Endothelial cell of umbilical vein (primary cell): ENCODE measurements at regions not wholly inside any gene's neighbourhood (a gene's known extent, or its start where the extent isn't known, plus 50 kb on each side); places are given as distances from the start of the nearest gene placed in this dataset.

Source experiments
- BruUV-seq: library from RNA; stranded (reverse); fragments of 400-500 nt; replicated peaks from 2 replicates; lab custom pipeline; 2021; lab: Mats Ljungman, UMichigan
- CTCF ChIA-PET: fragments of 300-600, 350-600 bp; sonication (Branson Sonifier 250); formaldehyde crosslinking; loops from one replicate; lab custom pipeline; 2021; ENCODE audit warnings: antibody characterized with exemption, inconsistent platforms; lab: Charles Lee
- POLR2A ChIA-PET: fragments of 300-600, 350-600 bp; sonication (Branson Sonifier 250); formaldehyde crosslinking; loops from one replicate; lab custom pipeline; 2021; ENCODE audit warnings: antibody characterized with exemption, inconsistent platforms; lab: Charles Lee
- DNase-seq: peaks from one replicate; pipeline ENCODE4 v3.0.0-alpha.2; 2011; ENCODE audit warnings: low read depth, low spot score
- FAIRE-seq: peaks from 2 replicates; lab custom pipeline; 2011; peaks lifted over from hg19 to GRCh38; lab: Jason Lieb, UNC
- H2AFZ ChIP-seq: 2 replicates; pipeline ENCODE4 v1.6.0; 2012; ENCODE audit warnings: low read depth, low read length, control low read depth, inconsistent platforms
- H3K27ac ChIP-seq: 2 replicates; pipeline ENCODE4 v1.5.1; 2011; ENCODE audit warnings: low read depth, mild to moderate bottlenecking, control low read depth, low read length, moderate library complexity; ENCODE audit not compliant: insufficient read depth
- H3K27me3 ChIP-seq, 2 experiments: 2 replicates each; pipeline versions ENCODE4 v1.6.0 to v1.6.1; 2011; ENCODE audit warnings: low read length in 2 of 2, mixed read lengths in 1 of 2; ENCODE audit not compliant: control insufficient read depth in 2 of 2, insufficient read depth in 2 of 2
- H3K36me3 ChIP-seq, 2 experiments: 2 replicates in 1 of 2; 3 replicates in 1 of 2; pipeline ENCODE4 v1.5.1; 2011; ENCODE audit warnings: low read length in 2 of 2, mild to moderate bottlenecking in 1 of 2, moderate library complexity in 1 of 2; ENCODE audit not compliant: control insufficient read depth in 2 of 2, insufficient read depth in 2 of 2; ENCODE audit errors: extremely low read depth in 1 of 2
- H3K4me1 ChIP-seq: 3 replicates; pipeline ENCODE4 v1.5.1; 2011; ENCODE audit warnings: mild to moderate bottlenecking, low read length; ENCODE audit not compliant: control insufficient read depth, insufficient read depth; ENCODE audit errors: extremely low read depth
- H3K4me2 ChIP-seq: 2 replicates; pipeline ENCODE4 v1.6.1; 2011; ENCODE audit warnings: low read length, control low read depth, mixed read lengths; ENCODE audit not compliant: insufficient read depth
- H3K4me3 ChIP-seq, 3 experiments: fragments of 200-600 bp in 1 of 3; sonication (generic), shearing (Covaris generic) in 1 of 3; replicated peaks in 1 of 3; 2 replicates each; pipeline ENCODE4 v1.5.1; 2011 to 2016; ENCODE audit warnings: control low read depth in 3 of 3, low read length in 3 of 3, mild to moderate bottlenecking in 2 of 3, inconsistent platforms in 1 of 3, low read depth in 1 of 3, moderate library complexity in 1 of 3; ENCODE audit not compliant: insufficient read depth in 1 of 3
- H3K79me2 ChIP-seq: 2 replicates; pipeline ENCODE4 v1.6.0; 2012; ENCODE audit warnings: low read length, inconsistent platforms; ENCODE audit not compliant: control insufficient read depth, insufficient read depth
- H3K9ac ChIP-seq: replicated peaks from 2 replicates; pipeline ENCODE3; 2011; ENCODE audit warnings: low read length, control low read depth; ENCODE audit not compliant: insufficient read depth; ENCODE audit errors: extremely low read depth
- H3K9me1 ChIP-seq: replicated peaks from 3 replicates; pipeline ENCODE4 v1.6.0; 2011; ENCODE audit warnings: mild to moderate bottlenecking, low read length; ENCODE audit not compliant: control insufficient read depth, insufficient read depth; ENCODE audit errors: extremely low read depth
- H3K9me3 ChIP-seq: replicated peaks from 2 replicates; pipeline ENCODE4 v1.5.1; 2012; ENCODE audit warnings: low read length, inconsistent platforms; ENCODE audit not compliant: control insufficient read depth, insufficient read depth
- H4K20me1 ChIP-seq: replicated peaks from 2 replicates; pipeline ENCODE3; 2011; ENCODE audit warnings: mild to moderate bottlenecking, low read length; ENCODE audit not compliant: control insufficient read depth, insufficient read depth; ENCODE audit errors: extremely low read depth
- EZH2 ChIP-seq: IDR thresholded peaks from 2 replicates; pipeline ENCODE4 v1.6.1; 2012; ENCODE audit warnings: borderline replicate concordance, low read depth, mild to moderate bottlenecking, moderate library complexity, low read length, inconsistent platforms; ENCODE audit not compliant: severe bottlenecking
- FOS ChIP-seq: IDR thresholded peaks from 2 replicates; pipeline ENCODE4 v1.6.1; 2011; ENCODE audit warnings: mild to moderate bottlenecking, low read length, moderate library complexity, borderline replicate concordance; ENCODE audit not compliant: insufficient read depth
- GATA2 ChIP-seq: IDR thresholded peaks from 2 replicates; pipeline ENCODE4 v1.7.0; 2011; ENCODE audit warnings: low read depth, mild to moderate bottlenecking, moderate library complexity, mixed read lengths, low read length; ENCODE audit not compliant: insufficient read length, insufficient read depth
- JUN ChIP-seq: IDR thresholded peaks from 2 replicates; pipeline ENCODE4 v1.6.1; 2011; ENCODE audit warnings: borderline replicate concordance, low read depth; ENCODE audit not compliant: insufficient read length, insufficient read depth
- MYC ChIP-seq: IDR thresholded peaks from one replicate; pipeline ENCODE4 v1.6.1; 2011; ENCODE audit warnings: mild to moderate bottlenecking, low read depth, low read length
- POLR2A ChIP-seq: IDR thresholded peaks from 2 replicates; pipeline ENCODE4 v1.6.1; 2012; ENCODE audit warnings: low read depth, mild to moderate bottlenecking, control low read depth, low read length
- POLR2AphosphoS5 ChIP-seq: IDR thresholded peaks from 2 replicates; pipeline ENCODE4 v1.6.1; 2012; ENCODE audit warnings: low read depth, mild to moderate bottlenecking, control low read depth, low read length, moderate library complexity; ENCODE audit not compliant: insufficient read depth
- dilution Hi-C: fragments of 300-500 bp; cut with MboI; formaldehyde crosslinking; loops from one replicate; pipeline ENCODE4 v1.15.0; 2019; ENCODE audit warnings: low sequenced_read_pairs; ENCODE audit not compliant: extremely low pct_ligation_motif_present
- intact Hi-C: fragments of 100-400 bp; cut with micrococcal nuclease; formaldehyde crosslinking; loops from one replicate; pipeline ENCODE4 v1.10.0; 2022
- TF ChIP-seq, protein P1 (sequence below): IDR thresholded peaks from 2 replicates; pipeline ENCODE4 v1.6.1; 2011; ENCODE audit not compliant: insufficient read depth, insufficient read length
- TF ChIP-seq, protein P2 (sequence below), 2 donors: IDR thresholded peaks; 1 replicate in 1 of 2; 2 replicates in 1 of 2; pipeline ENCODE4 v1.5.1; 2011; ENCODE audit warnings: low read length in 2 of 2, mild to moderate bottlenecking in 2 of 2, moderate library complexity in 2 of 2, control low read depth in 1 of 2, inconsistent platforms in 1 of 2, low read depth in 1 of 2; ENCODE audit not compliant: insufficient read depth in 1 of 2; ENCODE audit errors: extremely low read depth in 1 of 2

DNA sequence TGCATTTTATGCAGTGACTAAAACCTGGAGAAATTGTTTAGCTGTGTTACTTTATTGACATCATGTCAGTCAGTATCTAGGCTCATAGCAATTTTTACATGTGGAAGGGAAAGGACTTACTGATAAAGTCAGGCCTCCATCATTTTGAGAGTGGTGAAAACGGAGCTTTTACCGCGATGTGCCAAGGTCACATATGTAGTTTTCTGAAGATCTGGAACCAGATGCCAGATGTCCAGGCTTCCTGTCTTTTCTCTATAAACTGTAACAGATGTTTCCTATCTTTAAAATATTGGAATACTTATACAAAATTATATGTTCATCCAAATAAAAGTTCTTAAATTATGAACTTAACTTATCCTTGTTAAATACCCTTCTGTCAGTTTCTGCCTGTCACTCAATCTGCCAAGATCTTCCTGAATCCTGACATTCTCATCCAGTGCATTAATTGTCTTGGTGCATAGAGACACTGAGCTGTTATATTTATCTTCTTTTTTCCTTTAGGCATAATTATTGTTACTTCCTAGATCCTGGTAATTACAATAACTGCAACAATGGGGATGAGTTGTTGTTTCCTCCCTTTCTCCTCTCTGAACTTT is 1646.2 kb upstream of the TENM3 start:
- Histone ChIP-seq H2AFZ (no peak overlapping the region), H3K4me2 (no peak overlapping the region), H3K9me1 (no peaks in the 10 kb centered on the region), H3K4me1 (no peaks in the 10 kb centered on the region), H4K20me1 (no peaks in the 10 kb centered on the region), H3K9ac (no peak overlapping the region), H3K79me2 (no peaks in the 10 kb centered on the region), H3K27me3 (no peaks in the 10 kb centered on the region), H3K36me3 (no peaks in the 10 kb centered on the region), H3K9me3 (peaks cover 4% of the 10 kb centered on the region), H3K27ac (no peak overlapping the region), H3K4me3 (no peak overlapping the region)
- intact Hi-C loops = no loop called here
- TF ChIP-seq EZH2 (no peak), POLR2A (no peak), POLR2AphosphoS5 (no peak), FOS (no peak), GATA2 (no peak), MYC (no peak), JUN (no peak)
- TF ChIP-seq, protein P1, sequence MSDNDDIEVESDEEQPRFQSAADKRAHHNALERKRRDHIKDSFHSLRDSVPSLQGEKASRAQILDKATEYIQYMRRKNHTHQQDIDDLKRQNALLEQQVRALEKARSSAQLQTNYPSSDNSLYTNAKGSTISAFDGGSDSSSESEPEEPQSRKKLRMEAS = no peak
- TF ChIP-seq, protein P2, sequence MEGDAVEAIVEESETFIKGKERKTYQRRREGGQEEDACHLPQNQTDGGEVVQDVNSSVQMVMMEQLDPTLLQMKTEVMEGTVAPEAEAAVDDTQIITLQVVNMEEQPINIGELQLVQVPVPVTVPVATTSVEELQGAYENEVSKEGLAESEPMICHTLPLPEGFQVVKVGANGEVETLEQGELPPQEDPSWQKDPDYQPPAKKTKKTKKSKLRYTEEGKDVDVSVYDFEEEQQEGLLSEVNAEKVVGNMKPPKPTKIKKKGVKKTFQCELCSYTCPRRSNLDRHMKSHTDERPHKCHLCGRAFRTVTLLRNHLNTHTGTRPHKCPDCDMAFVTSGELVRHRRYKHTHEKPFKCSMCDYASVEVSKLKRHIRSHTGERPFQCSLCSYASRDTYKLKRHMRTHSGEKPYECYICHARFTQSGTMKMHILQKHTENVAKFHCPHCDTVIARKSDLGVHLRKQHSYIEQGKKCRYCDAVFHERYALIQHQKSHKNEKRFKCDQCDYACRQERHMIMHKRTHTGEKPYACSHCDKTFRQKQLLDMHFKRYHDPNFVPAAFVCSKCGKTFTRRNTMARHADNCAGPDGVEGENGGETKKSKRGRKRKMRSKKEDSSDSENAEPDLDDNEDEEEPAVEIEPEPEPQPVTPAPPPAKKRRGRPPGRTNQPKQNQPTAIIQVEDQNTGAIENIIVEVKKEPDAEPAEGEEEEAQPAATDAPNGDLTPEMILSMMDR (IDR thresholded peaks at IDR 0.05; ENCODE audit: extremely low read depth in 1 of 2, insufficient read depth in 1 of 2, low read depth in 1 of 2, low read length in 2 of 2) = no peak
- ChIA-PET CTCF (no interaction called here), POLR2A (no interaction called here)
- DNase-seq (no peak), FAIRE-seq (no peak)
- dilution Hi-C loops = no loop called here
- BruUV-seq = no TSS peak
